ENCODE measurements at regions not wholly inside any gene's neighbourhood (a gene's known extent, or its start where the extent isn't known, plus 50 kb on each side); places are given as distances from the start of the nearest gene placed in this dataset.
"Not testable (repeated sequence)": the region's sequence is repeated elsewhere in the genome, so short reads cannot be mapped to it uniquely, and the experiment has no call there.

- TF ChIP-seq, protein P1, sequence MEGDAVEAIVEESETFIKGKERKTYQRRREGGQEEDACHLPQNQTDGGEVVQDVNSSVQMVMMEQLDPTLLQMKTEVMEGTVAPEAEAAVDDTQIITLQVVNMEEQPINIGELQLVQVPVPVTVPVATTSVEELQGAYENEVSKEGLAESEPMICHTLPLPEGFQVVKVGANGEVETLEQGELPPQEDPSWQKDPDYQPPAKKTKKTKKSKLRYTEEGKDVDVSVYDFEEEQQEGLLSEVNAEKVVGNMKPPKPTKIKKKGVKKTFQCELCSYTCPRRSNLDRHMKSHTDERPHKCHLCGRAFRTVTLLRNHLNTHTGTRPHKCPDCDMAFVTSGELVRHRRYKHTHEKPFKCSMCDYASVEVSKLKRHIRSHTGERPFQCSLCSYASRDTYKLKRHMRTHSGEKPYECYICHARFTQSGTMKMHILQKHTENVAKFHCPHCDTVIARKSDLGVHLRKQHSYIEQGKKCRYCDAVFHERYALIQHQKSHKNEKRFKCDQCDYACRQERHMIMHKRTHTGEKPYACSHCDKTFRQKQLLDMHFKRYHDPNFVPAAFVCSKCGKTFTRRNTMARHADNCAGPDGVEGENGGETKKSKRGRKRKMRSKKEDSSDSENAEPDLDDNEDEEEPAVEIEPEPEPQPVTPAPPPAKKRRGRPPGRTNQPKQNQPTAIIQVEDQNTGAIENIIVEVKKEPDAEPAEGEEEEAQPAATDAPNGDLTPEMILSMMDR (IDR thresholded peaks at IDR 0.05), result not testable (repeated sequence)
- TF ChIP-seq POLR2A (IDR thresholded peaks at IDR 0.05), result not testable (repeated sequence)
Measured at GRCh38 chr14:105645389-105645788, 119.0 kb downstream of the TMEM121 start.
